Upper lobe of left lung (tissue), 6 donors: ENCODE measurements at regions not wholly inside any gene's neighbourhood (a gene's known extent, or its start where the extent isn't known, plus 50 kb on each side); places are given as distances from the start of the nearest gene placed in this dataset.

Source experiments
- ATAC-seq, 2 donors: fragments of 200-7000 bp; cut with Tn5 transposase; one replicate each; pipeline ENCODE4 v1.9.1; 2022; ENCODE audit warnings: mild to moderate bottlenecking in 2 of 2, moderate library complexity in 2 of 2; ENCODE audit not compliant: low FRiP score in 2 of 2
- DNase-seq, 2 donors: peaks; one replicate each; pipeline ENCODE4 v3.0.0-alpha.2; 2019 to 2020
- H3K27ac ChIP-seq, 4 donors: fragments of 200-600 bp; sonication (generic); one replicate each; pipeline ENCODE4 v1.5.1; 2016 to 2019
- H3K27me3 ChIP-seq, 4 donors: fragments of 200-600 bp; sonication (generic); one replicate each; pipeline ENCODE4 v1.5.1; 2017 to 2019
- H3K36me3 ChIP-seq, 4 donors: fragments of 200-600 bp; sonication (generic); one replicate each; pipeline ENCODE4 v1.5.1; 2016 to 2019
- H3K4me1 ChIP-seq, 4 donors: fragments of 200-600 bp; sonication (generic); one replicate each; pipeline ENCODE4 v1.5.1; 2018 to 2019
- H3K4me3 ChIP-seq, 4 donors: fragments of 200-600 bp; sonication (generic); one replicate each; pipeline ENCODE4 v1.5.1; 2017 to 2019; ENCODE audit warnings: mild to moderate bottlenecking in 2 of 4, moderate library complexity in 1 of 4
- H3K9me3 ChIP-seq, 4 donors: fragments of 200-600 bp; sonication (generic); one replicate each; pipeline ENCODE4 v1.5.1; 2018 to 2019
- EP300 ChIP-seq, 4 donors: sonication (generic); formaldehyde crosslinking; IDR thresholded peaks; one replicate each; pipeline ENCODE4 v1.5.1; 2017; ENCODE audit warnings: antibody characterized with exemption in 4 of 4, control low read depth in 2 of 4
- POLR2A ChIP-seq, 4 donors: fragments of 450-650 bp; IDR thresholded peaks; one replicate each; pipeline ENCODE4 v1.5.1; 2016 to 2017; ENCODE audit warnings: antibody characterized with exemption in 4 of 4, mild to moderate bottlenecking in 2 of 4
- POLR2AphosphoS5 ChIP-seq, 2 donors: sonication (generic); formaldehyde crosslinking; IDR thresholded peaks; one replicate each; pipeline ENCODE4 v1.5.1; 2017; ENCODE audit warnings: antibody characterized with exemption in 2 of 2
- WGBS, 2 donors: methylation state at CpG; one replicate each; pipeline ENCODE4 v1.1.5; 2017 to 2018; 5-methylcytosine and 5-hydroxymethylcytosine counted together
- TF ChIP-seq, protein P1 (sequence below), 6 experiments: fragments of 450-650 bp in 4 of 6; fragments of 200-600 bp in 2 of 6; sonication (generic) in 2 of 6; IDR thresholded peaks; one replicate each; pipeline ENCODE4 v1.5.1; 2016 to 2019; ENCODE audit warnings: antibody characterized with exemption in 6 of 6
- donor health status: DM: no; HTN: no; CAD: no; lungs with moderate emphysema.
- donor health status: DM: no; HTN: yes; CAD: no; lungs with severe emphysema.

- ATAC-seq, result peak in 1 of 2 donors; percentile 43
- peaks cover 0 to 12% (median 7%) of the 10 kb centered on the region in 4 donors for H3K4me1 ChIP-seq
- H3K36me3 ChIP-seq, result no peaks in the 10 kb centered on the region
These were observed 176.0 kb upstream of the AKR1E2 start for GRCh38 chr10:4649886-4650508.

GRCh38 chr10:4649471-4649870 is 176.5 kb upstream of the AKR1E2 start:
- no peak overlapping the region for H3K4me3 ChIP-seq
- no peaks in the 10 kb centered on the region for H3K27me3 ChIP-seq
- no peak for ATAC-seq
- no peaks in the 10 kb centered on the region for H3K36me3 ChIP-seq
- H3K9me3 ChIP-seq, result no peaks in the 10 kb centered on the region
- no peak for TF ChIP-seq POLR2A (IDR thresholded peaks at IDR 0.05)
- TF ChIP-seq, protein P1, sequence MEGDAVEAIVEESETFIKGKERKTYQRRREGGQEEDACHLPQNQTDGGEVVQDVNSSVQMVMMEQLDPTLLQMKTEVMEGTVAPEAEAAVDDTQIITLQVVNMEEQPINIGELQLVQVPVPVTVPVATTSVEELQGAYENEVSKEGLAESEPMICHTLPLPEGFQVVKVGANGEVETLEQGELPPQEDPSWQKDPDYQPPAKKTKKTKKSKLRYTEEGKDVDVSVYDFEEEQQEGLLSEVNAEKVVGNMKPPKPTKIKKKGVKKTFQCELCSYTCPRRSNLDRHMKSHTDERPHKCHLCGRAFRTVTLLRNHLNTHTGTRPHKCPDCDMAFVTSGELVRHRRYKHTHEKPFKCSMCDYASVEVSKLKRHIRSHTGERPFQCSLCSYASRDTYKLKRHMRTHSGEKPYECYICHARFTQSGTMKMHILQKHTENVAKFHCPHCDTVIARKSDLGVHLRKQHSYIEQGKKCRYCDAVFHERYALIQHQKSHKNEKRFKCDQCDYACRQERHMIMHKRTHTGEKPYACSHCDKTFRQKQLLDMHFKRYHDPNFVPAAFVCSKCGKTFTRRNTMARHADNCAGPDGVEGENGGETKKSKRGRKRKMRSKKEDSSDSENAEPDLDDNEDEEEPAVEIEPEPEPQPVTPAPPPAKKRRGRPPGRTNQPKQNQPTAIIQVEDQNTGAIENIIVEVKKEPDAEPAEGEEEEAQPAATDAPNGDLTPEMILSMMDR (IDR thresholded peaks at IDR 0.05), result no peak
- no peak for TF ChIP-seq EP300 (IDR thresholded peaks at IDR 0.05)
- no peak for TF ChIP-seq POLR2AphosphoS5 (IDR thresholded peaks at IDR 0.05)
- DNase-seq, result no peak
- H3K4me1 ChIP-seq, result peaks cover 0 to 12% (median 7%) of the 10 kb centered on the region in 4 donors
- no peak overlapping the region for H3K27ac ChIP-seq

More at GRCh38 chr10:4649886-4650508, 176.0 kb upstream of the AKR1E2 start:
- WGBS, 2 donors, result 31 to 37% methylated on average over 3 of the region's 3 CpGs
- Histone ChIP-seq H3K9me3 (no peaks in the 10 kb centered on the region), H3K27ac (no peak overlapping the region), H3K27me3 (no peaks in the 10 kb centered on the region), H3K4me3 (no peak overlapping the region)
- TF ChIP-seq, protein P1 (IDR thresholded peaks at IDR 0.05), result no peak
- TF ChIP-seq EP300 (IDR thresholded peaks at IDR 0.05) (no peak), POLR2AphosphoS5 (IDR thresholded peaks at IDR 0.05) (no peak), POLR2A (IDR thresholded peaks at IDR 0.05) (no peak)
- DNase-seq, result no peak

DNA sequence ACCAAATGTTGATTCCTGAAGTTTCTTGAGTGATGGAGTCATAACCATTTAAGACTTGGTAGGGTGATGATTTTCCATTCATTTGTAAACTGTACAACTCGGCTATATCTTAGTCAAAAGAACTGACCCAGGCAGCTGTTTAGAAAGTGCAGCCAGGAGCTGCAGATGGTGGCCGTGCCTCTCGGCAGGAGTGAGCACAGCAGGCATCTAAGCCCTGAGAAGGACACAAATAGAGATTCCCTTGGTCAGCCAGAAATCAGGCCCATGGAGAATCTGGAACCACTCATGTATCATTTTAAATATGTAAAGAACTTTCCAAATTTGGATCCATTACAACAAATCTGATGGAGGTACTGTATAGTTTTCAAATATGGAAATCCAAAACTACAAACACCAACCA is 177.0 kb upstream of the AKR1E2 start:
- Histone ChIP-seq H3K27me3 (no peaks in the 10 kb centered on the region), H3K27ac (no peak overlapping the region), H3K9me3 (no peaks in the 10 kb centered on the region), H3K4me3 (no peak overlapping the region), H3K36me3 (no peaks in the 10 kb centered on the region), H3K4me1 (peaks cover 0 to 12% (median 7%) of the 10 kb centered on the region in 4 donors)
- TF ChIP-seq EP300 (IDR thresholded peaks at IDR 0.05) (no peak), POLR2A (IDR thresholded peaks at IDR 0.05) (no peak), POLR2AphosphoS5 (IDR thresholded peaks at IDR 0.05) (no peak)
- TF ChIP-seq, protein P1 (IDR thresholded peaks at IDR 0.05), result no peak
- DNase-seq, result peak in 1 of 2 donors; percentile 2
- WGBS, 2 donors, result 92 to 94% methylated on average over 3 of the region's 3 CpGs
- ATAC-seq, result no peak

- Histone ChIP-seq H3K27ac (no peak overlapping the region), H3K4me1 (peaks cover 0 to 12% (median 7%) of the 10 kb centered on the region in 4 donors), H3K36me3 (no peaks in the 10 kb centered on the region), H3K27me3 (no peaks in the 10 kb centered on the region), H3K4me3 (no peak overlapping the region), H3K9me3 (no peaks in the 10 kb centered on the region)
- DNase-seq (no peak), ATAC-seq (no peak)
- TF ChIP-seq EP300 (IDR thresholded peaks at IDR 0.05), result no peak
- TF ChIP-seq, protein P1 (IDR thresholded peaks at IDR 0.05), result no peak
- TF ChIP-seq POLR2AphosphoS5 (IDR thresholded peaks at IDR 0.05), result no peak
- TF ChIP-seq POLR2A (IDR thresholded peaks at IDR 0.05), result no peak
- WGBS, 2 donors, result 75 to 78% methylated on average over 3 of the region's 3 CpGs
These were observed 178.8 kb upstream of the AKR1E2 start for GRCh38 chr10:4647109-4647785.
